Endothelial cell of umbilical vein (primary cell): ENCODE measurements at regions not wholly inside any gene's neighbourhood (a gene's known extent, or its start where the extent isn't known, plus 50 kb on each side); places are given as distances from the start of the nearest gene placed in this dataset.

Experiments used
- BruUV-seq: library from RNA; stranded (reverse); fragments of 400-500 nt; replicated peaks from 2 replicates; lab custom pipeline; 2021; lab: Mats Ljungman, UMichigan
- CTCF ChIA-PET: fragments of 300-600, 350-600 bp; sonication (Branson Sonifier 250); formaldehyde crosslinking; loops from one replicate; lab custom pipeline; 2021; ENCODE audit warnings: antibody characterized with exemption, inconsistent platforms; lab: Charles Lee
- POLR2A ChIA-PET: fragments of 300-600, 350-600 bp; sonication (Branson Sonifier 250); formaldehyde crosslinking; loops from one replicate; lab custom pipeline; 2021; ENCODE audit warnings: antibody characterized with exemption, inconsistent platforms; lab: Charles Lee
- DNase-seq: peaks from one replicate; pipeline ENCODE4 v3.0.0-alpha.2; 2011; ENCODE audit warnings: low read depth, low spot score
- FAIRE-seq: peaks from 2 replicates; lab custom pipeline; 2011; peaks lifted over from hg19 to GRCh38; lab: Jason Lieb, UNC
- H2AFZ ChIP-seq: 2 replicates; pipeline ENCODE4 v1.6.0; 2012; ENCODE audit warnings: low read depth, low read length, control low read depth, inconsistent platforms
- H3K27ac ChIP-seq: 2 replicates; pipeline ENCODE4 v1.5.1; 2011; ENCODE audit warnings: low read depth, mild to moderate bottlenecking, control low read depth, low read length, moderate library complexity; ENCODE audit not compliant: insufficient read depth
- H3K27me3 ChIP-seq, 2 experiments: 2 replicates each; pipeline versions ENCODE4 v1.6.0 to v1.6.1; 2011; ENCODE audit warnings: low read length in 2 of 2, mixed read lengths in 1 of 2; ENCODE audit not compliant: control insufficient read depth in 2 of 2, insufficient read depth in 2 of 2
- H3K36me3 ChIP-seq, 2 experiments: 2 replicates in 1 of 2; 3 replicates in 1 of 2; pipeline ENCODE4 v1.5.1; 2011; ENCODE audit warnings: low read length in 2 of 2, mild to moderate bottlenecking in 1 of 2, moderate library complexity in 1 of 2; ENCODE audit not compliant: control insufficient read depth in 2 of 2, insufficient read depth in 2 of 2; ENCODE audit errors: extremely low read depth in 1 of 2
- H3K4me1 ChIP-seq: 3 replicates; pipeline ENCODE4 v1.5.1; 2011; ENCODE audit warnings: mild to moderate bottlenecking, low read length; ENCODE audit not compliant: control insufficient read depth, insufficient read depth; ENCODE audit errors: extremely low read depth
- H3K4me2 ChIP-seq: 2 replicates; pipeline ENCODE4 v1.6.1; 2011; ENCODE audit warnings: low read length, control low read depth, mixed read lengths; ENCODE audit not compliant: insufficient read depth
- H3K4me3 ChIP-seq, 3 experiments: fragments of 200-600 bp in 1 of 3; sonication (generic), shearing (Covaris generic) in 1 of 3; replicated peaks in 1 of 3; 2 replicates each; pipeline ENCODE4 v1.5.1; 2011 to 2016; ENCODE audit warnings: control low read depth in 3 of 3, low read length in 3 of 3, mild to moderate bottlenecking in 2 of 3, inconsistent platforms in 1 of 3, low read depth in 1 of 3, moderate library complexity in 1 of 3; ENCODE audit not compliant: insufficient read depth in 1 of 3
- H3K79me2 ChIP-seq: 2 replicates; pipeline ENCODE4 v1.6.0; 2012; ENCODE audit warnings: low read length, inconsistent platforms; ENCODE audit not compliant: control insufficient read depth, insufficient read depth
- H3K9ac ChIP-seq: replicated peaks from 2 replicates; pipeline ENCODE3; 2011; ENCODE audit warnings: low read length, control low read depth; ENCODE audit not compliant: insufficient read depth; ENCODE audit errors: extremely low read depth
- H3K9me1 ChIP-seq: replicated peaks from 3 replicates; pipeline ENCODE4 v1.6.0; 2011; ENCODE audit warnings: mild to moderate bottlenecking, low read length; ENCODE audit not compliant: control insufficient read depth, insufficient read depth; ENCODE audit errors: extremely low read depth
- H3K9me3 ChIP-seq: replicated peaks from 2 replicates; pipeline ENCODE4 v1.5.1; 2012; ENCODE audit warnings: low read length, inconsistent platforms; ENCODE audit not compliant: control insufficient read depth, insufficient read depth
- H4K20me1 ChIP-seq: replicated peaks from 2 replicates; pipeline ENCODE3; 2011; ENCODE audit warnings: mild to moderate bottlenecking, low read length; ENCODE audit not compliant: control insufficient read depth, insufficient read depth; ENCODE audit errors: extremely low read depth
- CTCF ChIP-seq, 2 donors: IDR thresholded peaks; 1 replicate in 1 of 2; 2 replicates in 1 of 2; pipeline ENCODE4 v1.5.1; 2011; ENCODE audit warnings: low read length in 2 of 2, mild to moderate bottlenecking in 2 of 2, moderate library complexity in 2 of 2, control low read depth in 1 of 2, inconsistent platforms in 1 of 2, low read depth in 1 of 2; ENCODE audit not compliant: insufficient read depth in 1 of 2; ENCODE audit errors: extremely low read depth in 1 of 2
- EZH2 ChIP-seq: IDR thresholded peaks from 2 replicates; pipeline ENCODE4 v1.6.1; 2012; ENCODE audit warnings: borderline replicate concordance, low read depth, mild to moderate bottlenecking, moderate library complexity, low read length, inconsistent platforms; ENCODE audit not compliant: severe bottlenecking
- FOS ChIP-seq: IDR thresholded peaks from 2 replicates; pipeline ENCODE4 v1.6.1; 2011; ENCODE audit warnings: mild to moderate bottlenecking, low read length, moderate library complexity, borderline replicate concordance; ENCODE audit not compliant: insufficient read depth
- GATA2 ChIP-seq: IDR thresholded peaks from 2 replicates; pipeline ENCODE4 v1.7.0; 2011; ENCODE audit warnings: low read depth, mild to moderate bottlenecking, moderate library complexity, mixed read lengths, low read length; ENCODE audit not compliant: insufficient read length, insufficient read depth
- JUN ChIP-seq: IDR thresholded peaks from 2 replicates; pipeline ENCODE4 v1.6.1; 2011; ENCODE audit warnings: borderline replicate concordance, low read depth; ENCODE audit not compliant: insufficient read length, insufficient read depth
- MYC ChIP-seq: IDR thresholded peaks from one replicate; pipeline ENCODE4 v1.6.1; 2011; ENCODE audit warnings: mild to moderate bottlenecking, low read depth, low read length
- POLR2A ChIP-seq: IDR thresholded peaks from 2 replicates; pipeline ENCODE4 v1.6.1; 2012; ENCODE audit warnings: low read depth, mild to moderate bottlenecking, control low read depth, low read length
- dilution Hi-C: fragments of 300-500 bp; cut with MboI; formaldehyde crosslinking; loops from one replicate; pipeline ENCODE4 v1.15.0; 2019; ENCODE audit warnings: low sequenced_read_pairs; ENCODE audit not compliant: extremely low pct_ligation_motif_present
- intact Hi-C: fragments of 100-400 bp; cut with micrococcal nuclease; formaldehyde crosslinking; loops from one replicate; pipeline ENCODE4 v1.10.0; 2022

DNA sequence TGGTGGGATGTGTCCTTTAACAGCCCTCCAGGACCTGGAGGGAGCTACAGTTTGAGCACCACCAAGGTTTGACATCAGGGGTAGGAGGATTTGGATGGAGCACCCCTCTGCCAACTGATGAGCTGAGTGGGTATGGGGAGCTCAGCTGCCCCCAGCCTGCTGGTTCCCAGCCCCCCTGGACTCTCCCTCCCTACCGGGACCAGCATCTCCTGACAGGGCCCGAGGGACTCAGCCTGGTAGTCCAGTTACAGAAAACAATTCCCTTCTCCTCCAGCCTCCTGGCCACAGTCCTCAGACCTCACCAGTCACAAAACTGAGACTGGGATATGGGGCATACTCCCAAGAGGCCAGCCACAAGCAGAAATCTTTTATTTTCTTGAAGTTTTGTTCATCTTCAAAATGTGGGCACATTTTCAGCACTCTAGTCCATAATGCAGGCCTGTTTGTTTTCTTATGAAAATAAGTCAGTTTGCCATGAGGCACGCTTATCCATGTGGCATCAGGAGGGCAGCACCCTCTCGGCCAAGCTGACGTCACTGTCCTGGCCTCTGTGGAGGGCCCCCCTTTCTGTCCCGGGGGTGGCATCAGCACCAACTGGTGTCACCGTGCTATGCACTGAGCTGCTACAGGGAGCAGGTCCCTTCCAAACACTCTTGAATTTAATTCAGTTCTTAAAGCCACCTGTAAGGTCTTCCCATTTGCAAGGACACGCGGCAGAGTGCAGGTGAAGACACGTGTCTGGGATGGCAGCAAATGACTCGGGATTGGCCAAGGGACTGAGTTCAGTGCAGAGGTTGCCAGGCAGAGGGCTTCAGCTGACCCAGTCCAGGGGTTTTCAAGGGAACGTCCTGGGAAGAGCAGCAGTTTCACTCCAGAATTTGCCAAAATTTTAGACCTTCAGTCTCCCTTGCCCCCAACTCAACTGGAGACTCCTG, 187.6 kb downstream of the GADD45G start:
- dilution Hi-C loops (no loop called here), intact Hi-C loops (no loop called here)
- no peak for DNase-seq
- no peaks in the 10 kb centered on the region for H4K20me1 ChIP-seq
- FAIRE-seq, result no peak
- no peak for TF ChIP-seq JUN
- TF ChIP-seq FOS, result no peak
- no peak for TF ChIP-seq POLR2A
- TF ChIP-seq MYC, result no peak
- no peak for TF ChIP-seq EZH2
- TF ChIP-seq GATA2, result no peak
- no peak for TF ChIP-seq CTCF (IDR thresholded peaks at IDR 0.05; ENCODE audit: extremely low read depth in 1 of 2, insufficient read depth in 1 of 2, low read depth in 1 of 2, low read length in 2 of 2)
- H3K9me3 ChIP-seq, result no peaks in the 10 kb centered on the region
- H2AFZ ChIP-seq, result no peak overlapping the region
- no peaks in the 10 kb centered on the region for H3K4me1 ChIP-seq
- no peak overlapping the region for H3K27ac ChIP-seq
- POLR2A ChIA-PET, result no interaction called here
- BruUV-seq, result no TSS peak
- H3K9ac ChIP-seq, result no peak overlapping the region
- CTCF ChIA-PET, result no interaction called here
- no peaks in the 10 kb centered on the region for H3K27me3 ChIP-seq
- no peaks in the 10 kb centered on the region for H3K79me2 ChIP-seq
- H3K4me3 ChIP-seq, result no peak overlapping the region
- no peaks in the 10 kb centered on the region for H3K36me3 ChIP-seq
- no peaks in the 10 kb centered on the region for H3K9me1 ChIP-seq
- no peak overlapping the region for H3K4me2 ChIP-seq
